GM18508 (cell line): ENCODE measurements at regions not wholly inside any gene's neighbourhood (a gene's known extent, or its start where the extent isn't known, plus 50 kb on each side); places are given as distances from the start of the nearest gene placed in this dataset.

ENCODE experiments used
- ATAC-seq: cut with Tn5 transposase; IDR thresholded peaks from one replicate; pipeline ENCODE4 v1.9.1; 2021; ENCODE audit warnings: moderate number of reproducible peaks; ENCODE audit not compliant: insufficient read depth, unreplicated experiment

DNA sequence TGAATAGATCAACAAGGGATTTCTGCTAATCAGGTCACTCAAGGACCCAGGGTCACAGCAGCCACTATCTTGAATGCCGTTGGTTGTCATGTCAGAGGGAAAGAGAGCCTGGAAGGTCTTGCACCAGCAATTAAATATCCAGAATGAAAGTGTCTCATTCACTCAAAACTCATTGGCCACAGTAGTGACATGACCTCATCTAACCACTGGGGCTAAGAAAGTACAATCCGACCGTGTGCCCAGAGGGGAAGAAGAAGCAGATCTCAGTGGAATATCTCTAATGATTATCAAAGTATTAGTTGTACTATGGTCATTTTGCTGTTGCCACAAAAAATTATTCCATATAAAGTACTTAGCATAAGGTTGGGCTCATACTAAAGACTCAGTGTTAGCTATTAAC lies 210.0 kb downstream of the QDPR start:
- ATAC-seq = no peak

- ATAC-seq = no peak
These were observed 210.6 kb downstream of the QDPR start for GRCh38 chr4:17301266-17301665.

DNA sequence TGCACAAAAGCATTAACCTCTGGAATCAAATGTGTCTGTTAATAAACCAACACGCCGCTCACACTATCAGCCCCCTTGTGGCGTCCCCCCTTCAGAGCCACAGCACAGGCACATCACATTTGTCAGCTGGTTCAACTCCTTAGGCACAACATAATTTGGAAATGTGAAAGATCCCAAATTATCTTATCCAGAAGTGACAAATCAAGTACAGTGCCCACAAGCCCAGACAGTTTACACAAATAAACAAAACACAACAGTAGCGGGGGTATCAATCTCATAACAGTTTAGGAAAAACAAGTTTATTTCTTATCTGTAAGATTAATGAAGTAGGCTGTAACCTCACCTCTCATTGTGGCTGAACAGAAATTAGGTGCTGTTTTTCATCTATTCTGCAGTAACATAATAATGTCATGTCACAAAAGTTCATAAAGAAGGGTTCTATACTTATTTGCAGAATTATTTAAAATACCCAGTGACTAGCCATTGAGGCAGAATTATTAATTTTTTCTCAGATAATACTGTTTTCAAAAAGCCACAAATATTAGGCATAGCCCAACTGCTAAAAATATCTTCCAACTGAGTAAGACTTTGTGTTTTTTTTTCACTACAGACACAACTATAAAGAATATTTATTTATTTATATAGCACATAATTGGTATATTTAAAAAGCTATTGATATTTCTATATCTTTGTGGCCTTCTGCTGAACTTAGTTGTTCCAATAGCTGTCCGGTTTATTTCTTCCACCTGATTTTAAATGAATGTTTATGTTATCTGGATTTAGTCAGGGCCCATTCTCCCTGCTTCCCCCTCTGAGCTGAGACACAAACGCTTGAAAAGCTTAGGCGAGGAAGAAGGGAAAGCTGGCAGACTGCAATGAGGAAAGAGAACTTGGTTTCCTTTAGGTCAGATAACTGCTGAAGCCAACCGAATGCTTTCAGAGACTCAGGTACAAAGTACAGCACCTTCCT lies 214.7 kb downstream of the QDPR start:
- no peak for ATAC-seq

- ATAC-seq = no peak
These were observed 218.0 kb downstream of the QDPR start for GRCh38 chr4:17293901-17294300.

DNA sequence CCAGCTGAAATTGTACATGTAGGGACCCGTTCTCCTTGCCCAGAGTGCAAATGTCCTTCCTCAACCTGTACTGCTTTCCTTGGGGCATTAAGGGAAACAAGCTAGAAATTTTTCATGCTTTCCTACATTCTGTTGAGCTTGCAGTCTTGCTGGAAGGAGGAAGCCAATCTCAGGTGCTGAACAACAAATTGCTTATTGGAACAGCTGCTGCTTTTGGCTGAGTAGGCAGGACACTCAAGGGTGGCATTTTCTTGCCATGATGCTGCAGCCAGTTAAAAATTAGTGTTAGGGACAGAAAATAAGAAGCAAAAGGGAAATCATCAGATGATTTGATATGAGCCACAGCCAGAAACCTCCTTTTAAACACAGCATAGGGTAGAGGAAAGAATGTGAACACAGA lies 223.7 kb downstream of the QDPR start:
- ATAC-seq = no peak

DNA sequence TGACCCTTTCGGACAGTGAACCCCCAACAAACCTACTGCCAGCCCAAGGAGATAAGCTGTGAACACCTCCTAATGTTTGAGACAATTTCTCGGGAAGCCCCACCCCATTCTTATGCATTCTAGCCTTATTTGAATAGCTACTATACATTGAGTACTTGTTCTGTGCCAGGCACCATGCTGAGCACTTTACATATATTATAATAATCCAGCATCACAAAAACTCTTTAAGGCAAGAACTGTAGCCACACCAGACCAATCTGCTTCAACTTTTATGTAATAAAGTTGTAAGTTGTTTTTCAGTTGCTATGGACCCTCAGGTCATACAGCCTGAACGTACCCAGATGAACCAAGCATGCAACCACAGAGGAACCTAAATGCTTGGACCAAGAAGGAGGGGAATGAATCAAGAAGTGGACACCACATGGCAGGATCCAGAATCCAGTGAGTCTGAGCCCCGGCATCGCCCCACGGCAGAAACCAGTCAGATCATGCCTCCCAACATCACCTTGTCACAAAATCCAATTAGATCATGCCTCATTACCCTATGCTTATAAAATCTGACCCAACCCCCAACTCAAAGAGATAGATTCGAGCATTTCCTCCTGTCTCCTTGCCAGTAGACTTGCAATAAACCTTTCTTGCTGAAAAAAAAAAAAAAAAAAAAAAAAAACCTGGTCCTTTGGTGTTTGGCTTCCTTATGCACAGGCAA lies 225.0 kb downstream of the QDPR start:
- no peak for ATAC-seq

- no peak for ATAC-seq
These were observed 226.1 kb downstream of the QDPR start for GRCh38 chr4:17285747-17286146.

DNA sequence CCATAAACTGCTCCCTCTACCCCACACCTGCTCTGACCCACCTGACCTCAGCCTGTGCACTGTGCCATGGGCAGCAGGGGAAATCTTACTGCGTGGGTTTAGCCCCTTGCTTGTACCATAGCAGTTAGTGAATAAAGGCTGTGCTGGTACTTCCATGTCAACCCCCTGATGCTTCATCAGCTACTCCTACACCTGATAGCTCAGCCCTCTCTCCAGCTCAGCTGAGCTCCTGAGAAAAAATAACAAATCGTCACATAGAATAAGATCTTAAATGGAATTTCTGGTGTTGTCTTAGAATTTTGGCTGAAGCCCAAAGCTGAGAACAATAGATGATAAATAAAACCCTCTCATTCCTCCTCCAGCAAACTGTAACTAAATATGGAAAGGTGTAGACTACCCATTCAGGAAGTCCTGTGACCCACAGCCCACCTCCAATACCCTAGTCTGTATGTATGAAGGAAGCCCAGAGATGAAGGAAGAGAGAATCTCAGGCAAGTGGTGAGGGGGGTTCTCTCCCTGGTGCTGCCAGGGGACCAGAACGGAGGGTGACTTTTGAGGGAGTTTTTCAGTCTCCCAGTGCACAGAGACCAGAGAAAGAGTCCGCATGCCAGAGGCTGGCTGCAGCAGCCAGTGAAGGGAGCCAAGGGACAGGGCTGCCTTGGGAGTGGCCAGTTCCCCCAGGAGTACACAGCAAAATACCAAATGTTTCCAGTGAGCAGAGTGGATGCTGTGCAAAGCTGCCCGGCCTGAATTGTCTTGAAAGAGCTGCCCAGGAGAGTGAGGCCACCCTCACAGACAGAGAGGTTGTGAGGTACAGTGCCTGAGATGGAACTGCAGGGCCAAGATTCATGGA lies 227.3 kb downstream of the QDPR start:
- ATAC-seq = no peak

- no peak for ATAC-seq
These were observed 228.1 kb downstream of the QDPR start for GRCh38 chr4:17283832-17284231.

DNA sequence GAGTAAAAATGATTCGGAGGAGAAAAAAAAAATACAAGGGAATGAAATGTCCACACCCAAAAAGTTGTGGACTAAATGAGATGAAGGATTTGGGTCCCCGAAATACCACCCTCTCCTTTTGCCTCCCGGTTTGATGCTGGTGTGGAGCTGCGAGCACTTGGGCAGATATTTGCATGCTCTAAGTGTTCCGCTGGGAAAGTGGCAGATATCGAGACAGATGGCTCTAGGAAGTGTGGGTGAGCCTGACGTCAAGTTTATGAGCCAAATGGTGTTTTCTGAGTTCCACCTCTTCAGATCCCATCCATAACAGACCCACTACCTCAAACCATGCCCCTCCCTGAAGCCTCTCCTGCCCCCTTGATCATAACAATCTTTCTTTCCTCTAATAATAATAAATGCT lies 228.6 kb downstream of the QDPR start:
- ATAC-seq = no peak

GRCh38 chr4:17280261-17281018 lies 231.4 kb downstream of the QDPR start:
- no peak for ATAC-seq

DNA sequence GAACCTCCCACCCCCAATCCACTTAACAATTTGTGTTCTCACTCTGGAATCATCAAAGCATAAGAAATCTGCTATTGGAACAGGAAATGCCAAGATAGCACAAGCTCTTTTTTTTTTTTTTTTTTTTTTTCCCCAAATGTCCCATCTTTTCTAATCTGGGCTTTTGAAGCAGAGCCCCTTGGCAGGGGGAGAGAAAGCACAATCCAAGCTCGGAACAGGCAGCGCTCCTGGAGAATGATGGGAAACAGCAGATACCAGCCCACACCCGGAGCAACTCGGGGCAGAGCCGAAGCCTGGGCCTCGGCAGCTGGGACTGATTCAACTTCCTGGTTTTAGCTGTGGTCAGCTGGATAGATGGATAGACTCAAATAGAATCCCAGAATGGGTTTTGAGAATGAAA lies 235.1 kb downstream of the QDPR start:
- no peak for ATAC-seq

GRCh38 chr4:17275836-17276235 lies 236.1 kb downstream of the QDPR start:
- no peak for ATAC-seq

- no peak for ATAC-seq
These were observed 238.8 kb downstream of the QDPR start for GRCh38 chr4:17273047-17273446.

DNA sequence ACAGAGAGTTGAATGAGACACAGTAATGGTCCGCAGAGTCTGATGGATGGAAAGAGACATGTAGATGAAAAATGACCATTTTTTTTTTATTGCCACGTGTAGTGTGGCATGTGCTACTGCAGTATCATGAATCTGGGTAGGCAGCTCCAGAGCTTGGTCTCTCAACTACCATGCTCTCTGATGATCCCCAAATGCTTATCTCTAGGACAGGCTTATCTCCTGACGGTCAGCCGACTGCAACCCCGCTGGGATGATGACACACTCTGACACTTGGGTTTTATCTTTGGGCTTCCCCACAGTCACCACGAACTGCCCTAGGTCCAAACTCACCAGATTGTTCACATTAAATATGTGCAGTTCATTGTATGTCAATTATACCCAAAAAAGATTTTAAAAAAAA lies 239.7 kb downstream of the QDPR start:
- ATAC-seq = no peak

GRCh38 chr4:17265653-17266052 lies 246.2 kb downstream of the QDPR start:
- ATAC-seq = no peak

- ATAC-seq = no peak
These were observed 246.8 kb downstream of the QDPR start for GRCh38 chr4:17265139-17265538.

DNA sequence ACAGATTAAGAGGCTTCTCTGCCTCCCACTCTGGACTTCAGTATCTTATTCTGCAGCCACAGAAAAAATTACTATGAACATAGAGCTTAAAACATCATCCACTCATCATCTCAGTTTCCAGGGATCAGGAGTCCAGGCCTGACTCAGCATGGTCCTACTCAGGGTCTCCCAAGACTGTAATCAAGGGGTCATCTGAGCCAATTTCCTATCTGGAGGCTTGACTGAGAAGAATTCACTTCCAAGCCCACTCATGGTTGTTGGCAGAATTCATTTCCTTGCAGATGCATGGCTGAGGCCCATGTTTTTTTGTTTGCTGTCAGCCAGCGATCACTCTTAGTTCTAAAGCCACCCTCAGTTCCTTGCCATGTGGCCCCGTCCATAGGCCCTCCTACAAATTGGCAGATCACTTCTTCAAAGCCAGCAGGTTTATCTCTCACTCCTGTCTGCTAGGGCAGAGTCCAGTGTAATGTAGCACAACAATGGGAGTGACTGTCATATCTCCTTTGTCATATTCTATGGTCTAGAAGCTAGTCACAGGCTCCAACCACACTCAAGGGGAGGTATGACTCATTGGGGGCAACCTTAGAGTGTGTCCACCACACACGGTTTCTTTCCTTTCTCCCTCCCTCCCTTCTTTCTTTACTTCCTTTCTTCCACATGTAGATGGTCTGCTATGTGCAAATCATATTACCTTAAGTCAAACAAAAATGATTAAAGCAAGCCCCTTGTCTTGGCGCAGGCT lies 251.6 kb downstream of the QDPR start:
- ATAC-seq = no peak

DNA sequence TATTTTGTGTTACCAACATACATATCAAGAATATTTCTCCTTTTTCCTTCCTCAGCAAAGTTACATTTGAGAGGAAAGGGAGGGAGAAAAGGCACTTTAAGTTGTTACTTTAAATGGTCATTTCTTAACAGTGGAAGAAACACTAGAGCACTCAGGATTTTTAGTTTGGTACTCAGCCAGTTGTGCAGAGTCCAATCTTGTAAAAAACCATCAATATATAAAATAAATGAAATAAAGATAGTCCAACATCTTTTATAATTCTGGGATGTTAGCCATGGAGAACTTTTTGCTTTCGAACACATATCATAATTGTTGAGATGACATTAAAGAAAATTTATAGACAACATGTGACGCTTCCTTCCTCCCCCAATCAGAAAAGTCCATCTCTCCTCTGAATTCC lies 253.8 kb downstream of the QDPR start:
- no peak for ATAC-seq
